ENCODE measurements at regions not wholly inside any gene's neighbourhood (a gene's known extent, or its start where the extent isn't known, plus 50 kb on each side); places are given as distances from the start of the nearest gene placed in this dataset.

- no peak for TF ChIP-seq ZNF276 (CRISPR knock-in tag; IDR thresholded peaks at IDR 0.05; ENCODE audit: low read depth)
- no peak for TF ChIP-seq ZNF790 (CRISPR knock-in tag; IDR thresholded peaks at IDR 0.05; ENCODE audit: borderline replicate concordance)
- no peak for TF ChIP-seq MAFG (CRISPR knock-in tag; IDR thresholded peaks at IDR 0.05)
- TF ChIP-seq SMARCE1 (IDR thresholded peaks at IDR 0.05; ENCODE audit: borderline replicate concordance) = no peak
- no peak for TF ChIP-seq KAT8 (CRISPR knock-in tag; IDR thresholded peaks at IDR 0.05)
- TF ChIP-seq RXRA (CRISPR knock-in tag; IDR thresholded peaks at IDR 0.05) = no peak
- TF ChIP-seq YEATS4 (CRISPR knock-in tag; IDR thresholded peaks at IDR 0.05; ENCODE audit: borderline replicate concordance) = no peak
- TF ChIP-seq ZNF777 (CRISPR knock-in tag; IDR thresholded peaks at IDR 0.05) = no peak
- no peak for TF ChIP-seq ZHX2 (IDR thresholded peaks at IDR 0.05; ENCODE audit: low read depth)
- TF ChIP-seq ZHX2 (CRISPR knock-in tag; IDR thresholded peaks at IDR 0.05; ENCODE audit: borderline replicate concordance) = no peak
- no peak for TF ChIP-seq SETDB1 (CRISPR knock-in tag; IDR thresholded peaks at IDR 0.05; ENCODE audit: borderline replicate concordance)
- no peak for TF ChIP-seq ZNF614 (CRISPR knock-in tag; IDR thresholded peaks at IDR 0.05; ENCODE audit: borderline replicate concordance)
- peaks cover 9% of the 10 kb centered on the region; the same call in 1 of the 2 replicates for H3K4me1 ChIP-seq (ENCODE audit: insufficient read depth, low read length)
- in situ Hi-C loops (cut with HindIII; ENCODE audit: extremely low pct_ligation_motif_present, low pct_unique_long_range_greater_than_20kb) (no loop called here), intact Hi-C loops (cut with micrococcal nuclease; ENCODE audit: unreplicated experiment) (no loop called here)
- ATAC-seq = no peak
- H3K27me3 ChIP-seq (ENCODE audit: control insufficient read depth in 1 of 2, insufficient read depth in 2 of 2, low read length in 2 of 2) = no peaks in the 10 kb centered on the region
- H3K4me3 ChIP-seq (replicated peaks in 1 of 3; ENCODE audit: insufficient read depth in 1 of 3, low read depth in 2 of 3, low read length in 3 of 3) = no peak overlapping the region
- POLR2A ChIA-PET = no interaction called here
- CTCF ChIA-PET (ENCODE audit: low intra/inter-chr PET ratio, low total read pairs) = no interaction called here
- DNase-seq (ENCODE audit: low spot score) = no peak
- no peak overlapping the region for H2AFZ ChIP-seq (ENCODE audit: low read length)
- H3K36me3 ChIP-seq (replicated peaks in 1 of 2; ENCODE audit: control insufficient read depth in 1 of 2, insufficient read depth in 2 of 2, low read length in 2 of 2) = no peaks in the 10 kb centered on the region
- no peak for FAIRE-seq
- H3K9me3 ChIP-seq (ENCODE audit: low read length) = no peaks in the 10 kb centered on the region
- H4K20me1 ChIP-seq (ENCODE audit: insufficient read depth, low read length) = no peaks in the 10 kb centered on the region
- BruUV-seq (replicated peaks) = no TSS peak
- H3K9ac ChIP-seq (ENCODE audit: insufficient read depth, low read depth, low read length) = no peak overlapping the region
- H3K27ac ChIP-seq (ENCODE audit: extremely low read length, insufficient read depth, low read length) = no peak overlapping the region
- H3K79me2 ChIP-seq (ENCODE audit: insufficient read depth, low read length) = no peaks in the 10 kb centered on the region
- WGBS (ENCODE audit: low lambda C conversion rate) = 69% methylated on average over 3 of the region's 3 CpGs
- no peak overlapping the region for H3K4me2 ChIP-seq (ENCODE audit: low read depth, low read length)
Observed at GRCh38 chr1:181249186-181249585, 160.7 kb downstream of the IER5 start.
